ENCODE measurements at regions not wholly inside any gene's neighbourhood (a gene's known extent, or its start where the extent isn't known, plus 50 kb on each side); places are given as distances from the start of the nearest gene placed in this dataset.

GRCh38 chr13:109693213-109693612 lies 93.2 kb downstream of the IRS2 start:
- CTCF ChIA-PET: no interaction called here
- Histone ChIP-seq H3K79me2 (ENCODE audit: low read depth) (no peaks in the 10 kb centered on the region), H3F3A (ENCODE audit: insufficient read depth, low read depth) (no peaks in the 10 kb centered on the region), H2AFZ (no peak overlapping the region), H3K36me3 (ENCODE audit: low read depth) (no peaks in the 10 kb centered on the region), H3K27ac (no peak overlapping the region), H4K20me1 (ENCODE audit: insufficient read depth) (no peaks in the 10 kb centered on the region), H3K9me2 (ENCODE audit: insufficient read depth) (no peaks in the 10 kb centered on the region), H3K9me3 (ENCODE audit: insufficient read depth, low read depth) (no peaks in the 10 kb centered on the region), H3K4me1 (replicated peaks; ENCODE audit: insufficient read depth) (peaks cover 7% of the 10 kb centered on the region), H3K27me3 (ENCODE audit: insufficient read depth, low read depth) (no peaks in the 10 kb centered on the region), H3K4me3 (no peak overlapping the region), H3K4me2 (no peak overlapping the region)
- BruUV-seq (replicated peaks): no TSS peak
- TF ChIP-seq EZH2 (IDR thresholded peaks at IDR 0.05; ENCODE audit: low read depth) (no peak), CTCF (conservative IDR thresholded peaks at IDR 0.05) (no peak)
- no peak for DNase-seq
- POLR2A ChIA-PET (ENCODE audit: unreplicated experiment): no interaction called here
- intact Hi-C loops (cut with micrococcal nuclease; ENCODE audit: unreplicated experiment): no loop called here

- ChIA-PET POLR2A (ENCODE audit: unreplicated experiment) (interaction anchor here (0.5 kb wide), 1 partner anchor 1348 kb away, joined by 7 read pairs; no protein-coding TSS in a partner anchor), CTCF (no interaction called here)
- no TSS peak for BruUV-seq (replicated peaks)
- H3K36me3 ChIP-seq (ENCODE audit: low read depth): no peaks in the 10 kb centered on the region
- H4K20me1 ChIP-seq (ENCODE audit: insufficient read depth): no peaks in the 10 kb centered on the region
- H3K4me3 ChIP-seq: no peak overlapping the region
- H3K4me1 ChIP-seq (replicated peaks; ENCODE audit: insufficient read depth): peaks cover 9% of the 10 kb centered on the region
- no peak overlapping the region for H2AFZ ChIP-seq
- H3K79me2 ChIP-seq (ENCODE audit: low read depth): no peaks in the 10 kb centered on the region
- H3K4me2 ChIP-seq: no peak overlapping the region
- intact Hi-C loops (cut with micrococcal nuclease; ENCODE audit: unreplicated experiment): no loop called here
- TF ChIP-seq EZH2 (IDR thresholded peaks at IDR 0.05; ENCODE audit: low read depth): no peak
- no peak for TF ChIP-seq CTCF (conservative IDR thresholded peaks at IDR 0.05)
- H3K27ac ChIP-seq: no peak overlapping the region
- no peaks in the 10 kb centered on the region for H3K9me3 ChIP-seq (ENCODE audit: insufficient read depth, low read depth)
- no peak for DNase-seq
- H3K9me2 ChIP-seq (ENCODE audit: insufficient read depth): no peaks in the 10 kb centered on the region
- H3K27me3 ChIP-seq (ENCODE audit: insufficient read depth, low read depth): no peaks in the 10 kb centered on the region
- H3F3A ChIP-seq (ENCODE audit: insufficient read depth, low read depth): peaks cover 2% of the 10 kb centered on the region; the same call in 1 of the 2 replicates
These were observed 94.7 kb downstream of the IRS2 start for GRCh38 chr13:109691689-109692088.

- Histone ChIP-seq H3K36me3 (ENCODE audit: low read depth) (no peaks in the 10 kb centered on the region), H3K79me2 (ENCODE audit: low read depth) (no peaks in the 10 kb centered on the region), H3F3A (ENCODE audit: insufficient read depth, low read depth) (peaks cover 36% of the 10 kb centered on the region), H3K4me3 (no peak overlapping the region), H4K20me1 (ENCODE audit: insufficient read depth) (no peaks in the 10 kb centered on the region), H3K4me1 (replicated peaks; ENCODE audit: insufficient read depth) (peaks cover 39% of the 10 kb centered on the region), H3K4me2 (no peak overlapping the region; the same call in 1 of the 2 replicates), H3K9me3 (ENCODE audit: insufficient read depth, low read depth) (no peaks in the 10 kb centered on the region), H3K9me2 (ENCODE audit: insufficient read depth) (no peaks in the 10 kb centered on the region), H3K27me3 (ENCODE audit: insufficient read depth, low read depth) (no peaks in the 10 kb centered on the region), H3K27ac (no peak overlapping the region), H2AFZ (no peak overlapping the region)
- POLR2A ChIA-PET (ENCODE audit: unreplicated experiment): no interaction called here
- intact Hi-C loops (cut with micrococcal nuclease; ENCODE audit: unreplicated experiment): no loop called here
- BruUV-seq (replicated peaks): no TSS peak
- no peak for DNase-seq
- TF ChIP-seq EZH2 (IDR thresholded peaks at IDR 0.05; ENCODE audit: low read depth) (no peak), CTCF (conservative IDR thresholded peaks at IDR 0.05) (no peak)
- CTCF ChIA-PET: no interaction called here
These were observed 98.6 kb downstream of the IRS2 start for GRCh38 chr13:109687559-109688448.
